Common myeloid progenitor, CD34-positive (primary cell): ENCODE measurements at regions not wholly inside any gene's neighbourhood (a gene's known extent, or its start where the extent isn't known, plus 50 kb on each side); places are given as distances from the start of the nearest gene placed in this dataset.

ENCODE experiments used
- CTCF ChIA-PET: fragments of 350-600 bp; sonication (Branson Sonifier 250); formaldehyde crosslinking; loops from one replicate; lab custom pipeline; 2021; ENCODE audit warnings: antibody characterized with exemption; lab: Charles Lee
- POLR2A ChIA-PET: fragments of 350-600 bp; sonication (Branson Sonifier 250); formaldehyde crosslinking; loops from one replicate; lab custom pipeline; 2021; ENCODE audit warnings: antibody characterized with exemption; lab: Charles Lee
- DNase-seq, 3 donors: peaks; one replicate each; pipeline versions ENCODE4 v3.0.0 to v3.0.0-alpha.2; 2013
- H3K27ac ChIP-seq, 2 experiments: 1 replicate in 1 of 2; 2 replicates in 1 of 2; pipeline ENCODE4 v1.7.0; 2013; ENCODE audit warnings: inconsistent platforms in 2 of 2, low read length in 2 of 2, mild to moderate bottlenecking in 2 of 2, low read depth in 1 of 2, moderate library complexity in 1 of 2; ENCODE audit not compliant: severe bottlenecking in 2 of 2, insufficient read depth in 1 of 2, poor library complexity in 1 of 2
- H3K27me3 ChIP-seq, 5 experiments: replicated peaks in 2 of 5; 1 replicate in 3 of 5; 2 replicates in 2 of 5; pipeline versions ENCODE4 v1.6.1 to v1.7.0; 2013; ENCODE audit warnings: low read length in 4 of 5, mild to moderate bottlenecking in 2 of 5, moderate library complexity in 2 of 5, inconsistent platforms in 1 of 5; ENCODE audit not compliant: insufficient read depth in 5 of 5, control insufficient read depth in 4 of 5
- H3K36me3 ChIP-seq, 4 experiments: 1 replicate in 2 of 4; 2 replicates in 2 of 4; pipeline versions ENCODE4 v1.6.1 to v1.7.0; 2013; ENCODE audit warnings: low read length in 3 of 4, control low read depth in 1 of 4, mild to moderate bottlenecking in 1 of 4; ENCODE audit not compliant: control insufficient read depth in 4 of 4, insufficient read depth in 4 of 4
- H3K4me1 ChIP-seq, 4 experiments: 1 replicate in 3 of 4; 2 replicates in 1 of 4; pipeline versions ENCODE4 v1.6.1 to v1.7.1; 2013; ENCODE audit warnings: low read length in 3 of 4, mild to moderate bottlenecking in 3 of 4, control low read depth in 1 of 4, inconsistent platforms in 1 of 4, moderate library complexity in 1 of 4; ENCODE audit not compliant: control insufficient read depth in 4 of 4, insufficient read depth in 4 of 4; ENCODE audit errors: control extremely low read depth in 1 of 4
- H3K4me3 ChIP-seq, 7 experiments: 1 replicate in 4 of 7; 2 replicates in 3 of 7; pipeline versions ENCODE4 v1.5.1 to v1.7.0; 2013; ENCODE audit warnings: mild to moderate bottlenecking in 7 of 7, low read length in 6 of 7, moderate library complexity in 6 of 7, inconsistent platforms in 2 of 7, low read depth in 2 of 7, control low read depth in 1 of 7; ENCODE audit not compliant: insufficient read depth in 4 of 7, control insufficient read depth in 1 of 7; ENCODE audit errors: extremely low read depth in 1 of 7
- H3K9me3 ChIP-seq, 5 experiments: 1 replicate in 4 of 5; 2 replicates in 1 of 5; pipeline versions ENCODE4 v1.6.1 to v1.7.1; 2013; ENCODE audit warnings: low read length in 4 of 5, mild to moderate bottlenecking in 2 of 5, inconsistent platforms in 1 of 5, low read depth in 1 of 5, moderate library complexity in 1 of 5; ENCODE audit not compliant: control insufficient read depth in 4 of 5, insufficient read depth in 2 of 5; ENCODE audit errors: control extremely low read depth in 1 of 5
- WGBS: methylation state at CpG from one replicate; pipeline ENCODE4 v1.1.5; 2013; ENCODE audit not compliant: insufficient coverage; 5-methylcytosine and 5-hydroxymethylcytosine counted together

DNA sequence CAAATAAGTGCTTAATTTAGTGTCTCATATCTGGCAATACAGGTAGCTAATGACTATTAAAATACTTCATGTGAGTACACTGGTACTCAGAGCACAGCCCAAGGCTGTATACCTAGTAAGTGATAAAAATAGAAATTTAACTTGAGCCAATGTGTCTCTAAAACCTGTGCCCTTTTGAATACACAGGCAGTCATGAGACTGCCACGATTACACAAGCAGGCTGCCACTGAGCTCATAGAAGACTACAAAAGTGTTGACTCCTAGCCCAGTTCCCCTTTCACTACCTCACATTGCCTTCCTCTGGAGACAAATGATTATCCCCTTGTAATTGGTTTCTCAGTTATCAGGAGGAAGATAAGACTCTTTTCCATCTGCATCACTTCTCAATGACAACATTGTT lies 66.3 kb upstream of the PAPPA start:
- peak in 1 of 3 donors; percentile 0 for DNase-seq
- 29% methylated on average over 1 of the region's 1 CpG for WGBS
- H3K9me3 ChIP-seq: no peaks in the 10 kb centered on the region
- H3K4me3 ChIP-seq: no peak overlapping the region
- ChIA-PET POLR2A (no interaction called here), CTCF (no interaction called here)
- H3K27ac ChIP-seq: no peak overlapping the region
- no peaks in the 10 kb centered on the region for H3K36me3 ChIP-seq
- H3K4me1 ChIP-seq: no peaks in the 10 kb centered on the region
- peaks cover 0 to 2% (median 0%) of the 10 kb centered on the region in 5 experiments for H3K27me3 ChIP-seq

DNA sequence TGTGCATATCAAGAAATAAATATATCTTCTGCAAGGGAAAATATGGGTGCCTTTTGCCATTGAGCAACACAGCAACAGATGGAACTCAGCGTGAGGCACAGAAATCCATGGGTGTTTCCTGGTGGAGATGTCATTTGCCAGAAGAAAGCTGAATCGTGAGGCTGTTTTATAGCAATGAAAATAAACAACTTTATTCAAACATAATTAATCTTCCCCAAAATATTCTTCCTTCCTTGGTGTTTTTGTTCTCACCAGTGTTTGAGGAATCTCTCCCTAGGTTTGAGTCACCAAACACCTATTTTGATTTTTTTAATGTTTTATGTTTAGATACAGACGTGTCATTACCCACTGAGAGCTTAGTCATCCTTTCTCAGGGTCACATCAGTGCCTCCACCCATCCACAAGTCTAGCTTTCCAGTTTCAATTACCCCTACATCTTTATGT lies 65.8 kb upstream of the PAPPA start:
- H3K27ac ChIP-seq: no peak overlapping the region
- H3K9me3 ChIP-seq: no peaks in the 10 kb centered on the region
- peaks cover 0 to 2% (median 0%) of the 10 kb centered on the region in 5 experiments for H3K27me3 ChIP-seq
- no peaks in the 10 kb centered on the region for H3K36me3 ChIP-seq
- H3K4me3 ChIP-seq: no peak overlapping the region
- no peak for DNase-seq
- no peaks in the 10 kb centered on the region for H3K4me1 ChIP-seq
- CTCF ChIA-PET: no interaction called here
- WGBS: no CpG with 5 or more reads among the region's 3 CpGs
- POLR2A ChIA-PET: no interaction called here

DNA sequence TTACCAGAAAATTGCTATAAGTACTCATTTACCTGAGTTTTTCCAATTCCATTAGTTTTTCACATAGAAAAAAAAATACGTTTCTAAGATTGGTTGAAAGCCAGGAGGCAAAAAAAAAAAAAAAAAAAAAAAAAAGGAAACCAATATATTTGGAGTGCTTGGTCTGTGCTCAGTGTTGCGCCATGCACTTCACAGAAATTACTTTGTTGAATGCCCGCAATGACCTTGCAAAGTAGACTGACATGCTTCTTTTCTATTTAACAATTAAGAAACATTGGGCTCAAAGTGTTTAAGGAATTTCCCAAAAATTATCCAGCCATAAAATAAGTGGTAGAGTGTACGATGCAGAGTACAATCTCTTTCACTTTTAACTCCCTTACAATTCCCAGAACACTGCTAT lies 65.2 kb upstream of the PAPPA start:
- no peaks in the 10 kb centered on the region for H3K9me3 ChIP-seq
- no peak overlapping the region for H3K4me3 ChIP-seq
- no peaks in the 10 kb centered on the region for H3K4me1 ChIP-seq
- H3K36me3 ChIP-seq: no peaks in the 10 kb centered on the region
- ChIA-PET CTCF (no interaction called here), POLR2A (interaction anchor here (0.7 kb wide), 1 partner anchor 99 kb away, joined by 5 read pairs; no protein-coding TSS in a partner anchor)
- no peak for DNase-seq
- H3K27me3 ChIP-seq: peaks cover 0 to 2% (median 0%) of the 10 kb centered on the region in 5 experiments
- no peak overlapping the region for H3K27ac ChIP-seq
- WGBS: no CpG with 5 or more reads among the region's 4 CpGs

DNA sequence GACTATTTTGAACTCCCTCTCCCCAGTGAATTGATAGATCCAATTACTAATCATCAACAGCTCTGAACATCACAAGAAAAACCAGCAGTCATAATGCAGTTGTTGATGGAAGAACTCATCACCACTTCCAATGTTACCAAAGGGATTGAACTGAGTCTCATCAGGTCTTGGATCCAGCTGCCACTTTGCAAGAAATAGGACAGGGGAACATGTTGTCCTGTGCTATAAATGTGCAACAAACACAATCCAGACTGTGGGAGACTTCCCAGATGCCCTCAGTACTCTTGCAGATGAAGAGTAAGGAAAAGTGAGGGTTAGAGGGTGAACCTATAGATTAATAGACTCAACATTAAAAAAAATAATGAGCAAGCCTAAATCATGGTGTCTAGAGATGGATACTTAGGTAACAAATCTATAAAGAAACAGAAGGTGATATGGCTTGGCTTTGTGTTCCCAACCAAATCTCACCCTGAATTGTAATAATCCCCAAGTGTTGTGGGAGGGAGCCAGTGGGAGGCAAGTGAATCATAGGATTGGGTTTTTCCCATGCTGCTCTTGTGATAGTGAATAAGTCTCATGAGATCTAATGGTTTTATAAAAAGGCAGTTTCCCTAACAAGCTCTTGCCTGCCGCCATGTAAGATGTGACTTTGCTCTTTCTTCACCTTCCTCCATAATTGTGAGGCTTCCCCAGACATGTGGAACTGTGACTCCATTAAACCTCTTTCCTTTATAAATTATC lies 63.4 kb upstream of the PAPPA start:
- WGBS: no CpG with 5 or more reads among the region's 1 CpG
- no peaks in the 10 kb centered on the region for H3K4me1 ChIP-seq
- H3K36me3 ChIP-seq: no peaks in the 10 kb centered on the region
- H3K27me3 ChIP-seq: peaks cover 0 to 2% (median 0%) of the 10 kb centered on the region in 5 experiments
- H3K9me3 ChIP-seq: no peaks in the 10 kb centered on the region
- H3K4me3 ChIP-seq: no peak overlapping the region
- ChIA-PET POLR2A (no interaction called here), CTCF (no interaction called here)
- H3K27ac ChIP-seq: no peak overlapping the region
- DNase-seq: no peak

DNA sequence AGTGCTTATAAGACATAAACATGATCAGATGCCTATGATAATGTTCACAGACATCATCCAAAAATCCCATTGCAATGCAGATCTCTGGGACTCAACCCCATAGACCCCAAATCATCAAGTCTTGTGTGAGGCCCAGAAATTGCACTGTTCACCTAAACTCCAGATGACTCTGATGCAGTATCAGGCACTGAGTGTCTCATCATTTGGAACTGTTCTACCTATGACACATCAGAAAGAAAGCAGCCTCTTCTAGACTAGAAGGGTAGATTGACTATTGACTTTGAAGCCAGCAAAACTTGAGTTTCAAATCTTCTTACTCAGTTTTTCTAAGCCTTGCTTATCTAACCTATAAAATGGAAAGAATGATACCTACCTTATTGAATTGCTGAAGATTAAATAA lies 58.7 kb upstream of the PAPPA start:
- Histone ChIP-seq H3K4me3 (no peak overlapping the region), H3K36me3 (no peaks in the 10 kb centered on the region), H3K27me3 (peaks cover 0 to 2% (median 0%) of the 10 kb centered on the region in 5 experiments), H3K4me1 (no peaks in the 10 kb centered on the region), H3K27ac (no peak overlapping the region), H3K9me3 (no peaks in the 10 kb centered on the region)
- no peak for DNase-seq
- POLR2A ChIA-PET: no interaction called here
- CTCF ChIA-PET: no interaction called here

DNA sequence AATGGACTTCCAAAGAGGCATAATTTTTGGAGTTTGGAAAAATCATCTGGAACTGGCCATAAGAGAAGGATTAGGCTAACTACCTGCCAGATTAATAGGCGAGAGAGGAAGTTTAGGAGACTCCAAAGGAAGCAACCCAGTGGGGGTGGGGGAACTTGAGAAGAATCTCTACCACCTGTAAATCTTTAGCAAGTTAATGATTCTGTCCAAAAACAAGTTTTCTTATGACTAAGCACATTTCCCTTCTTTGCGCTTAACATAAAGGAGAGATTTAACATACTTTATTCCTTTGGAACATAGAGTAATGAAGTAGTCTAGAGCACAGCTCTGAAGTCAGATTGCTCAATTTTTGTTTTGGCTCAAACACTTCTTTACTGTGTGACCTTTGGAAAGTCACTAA lies 58.2 kb upstream of the PAPPA start:
- ChIA-PET CTCF (no interaction called here), POLR2A (no interaction called here)
- Histone ChIP-seq H3K4me1 (no peaks in the 10 kb centered on the region), H3K36me3 (no peaks in the 10 kb centered on the region), H3K9me3 (no peaks in the 10 kb centered on the region), H3K27ac (no peak overlapping the region), H3K27me3 (no peaks in the 10 kb centered on the region), H3K4me3 (no peak overlapping the region)
- no peak for DNase-seq
- WGBS: 100% methylated on average over 1 of the region's 2 CpGs

DNA sequence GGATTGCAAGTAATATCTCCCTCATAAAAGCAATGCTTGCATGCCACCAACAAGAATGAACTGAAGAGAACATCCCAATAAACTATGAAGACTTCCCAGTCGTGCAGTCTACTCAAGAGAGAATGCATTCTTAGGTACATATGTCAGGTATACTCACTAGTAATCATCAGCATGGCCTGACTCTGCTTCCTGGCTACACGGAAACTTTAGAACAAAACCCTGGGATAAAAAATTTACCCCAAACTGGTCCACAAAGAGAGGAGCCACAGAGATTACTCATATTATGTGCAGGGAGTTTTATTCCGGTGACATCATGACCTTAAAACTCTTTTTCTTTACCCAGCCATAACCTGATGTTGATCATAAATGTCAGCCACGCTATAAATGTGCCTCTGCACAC lies 57.5 kb upstream of the PAPPA start:
- Histone ChIP-seq H3K36me3 (no peaks in the 10 kb centered on the region), H3K27ac (no peak overlapping the region), H3K4me3 (no peak overlapping the region), H3K27me3 (no peaks in the 10 kb centered on the region), H3K9me3 (no peaks in the 10 kb centered on the region), H3K4me1 (no peaks in the 10 kb centered on the region)
- WGBS: 83% methylated on average over 4 of the region's 4 CpGs
- ChIA-PET CTCF (no interaction called here), POLR2A (no interaction called here)
- DNase-seq: no peak
